ENCODE measurements at regions not wholly inside any gene's neighbourhood (a gene's known extent, or its start where the extent isn't known, plus 50 kb on each side); places are given as distances from the start of the nearest gene placed in this dataset.
A peak's percentile ranks its signal among the peaks of the same experiment; 100 is the strongest.
"Not testable (repeated sequence)": the region's sequence is repeated elsewhere in the genome, so short reads cannot be mapped to it uniquely, and the experiment has no call there.

DNA sequence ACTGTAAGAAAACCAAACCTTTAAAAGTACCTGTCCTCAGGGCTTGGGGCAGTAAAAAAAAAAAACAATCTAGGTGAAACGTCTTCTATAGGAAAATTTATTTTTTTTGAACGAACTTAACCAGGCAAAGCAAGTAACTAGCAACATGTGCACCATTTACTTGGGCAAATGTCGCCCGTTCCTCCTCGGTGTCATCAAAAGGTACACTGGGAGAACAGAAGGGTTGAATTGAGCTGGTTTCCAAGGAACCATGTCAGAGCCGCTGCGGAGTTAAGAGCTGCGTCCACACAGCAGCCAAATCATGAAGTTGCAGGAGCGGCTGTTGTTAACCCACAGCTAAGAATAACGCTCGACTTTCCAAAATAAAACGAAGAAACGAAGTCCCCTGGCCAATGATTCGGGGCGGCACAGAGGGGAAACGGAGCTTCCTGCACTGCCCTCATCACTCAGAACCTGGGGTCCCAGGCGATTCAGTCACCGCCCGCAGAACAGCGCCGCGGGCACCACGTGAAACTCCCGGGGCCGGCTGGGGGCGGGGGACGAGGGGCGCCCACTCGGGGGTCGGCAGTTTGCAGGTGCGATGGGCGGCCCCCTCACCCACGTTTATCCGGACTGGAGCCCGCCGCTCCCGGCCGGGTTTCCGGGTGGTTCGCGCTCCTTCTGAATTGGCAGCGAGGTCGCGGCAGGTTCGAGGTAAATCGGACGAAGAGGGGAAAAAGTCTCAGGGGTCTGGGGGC is 53.6 kb upstream of the PLGLB1 start:
- peak in 1 of 2 donors; percentile 16 for DNase-seq (ENCODE audit: low read depth in 1 of 2, low spot score in 1 of 2)

- peak in 1 of 2 donors; percentile 27 for DNase-seq (ENCODE audit: low read depth in 1 of 2, low spot score in 1 of 2)
Observed at GRCh38 chr2:87075791-87076252, 54.2 kb upstream of the PLGLB1 start.

DNA sequence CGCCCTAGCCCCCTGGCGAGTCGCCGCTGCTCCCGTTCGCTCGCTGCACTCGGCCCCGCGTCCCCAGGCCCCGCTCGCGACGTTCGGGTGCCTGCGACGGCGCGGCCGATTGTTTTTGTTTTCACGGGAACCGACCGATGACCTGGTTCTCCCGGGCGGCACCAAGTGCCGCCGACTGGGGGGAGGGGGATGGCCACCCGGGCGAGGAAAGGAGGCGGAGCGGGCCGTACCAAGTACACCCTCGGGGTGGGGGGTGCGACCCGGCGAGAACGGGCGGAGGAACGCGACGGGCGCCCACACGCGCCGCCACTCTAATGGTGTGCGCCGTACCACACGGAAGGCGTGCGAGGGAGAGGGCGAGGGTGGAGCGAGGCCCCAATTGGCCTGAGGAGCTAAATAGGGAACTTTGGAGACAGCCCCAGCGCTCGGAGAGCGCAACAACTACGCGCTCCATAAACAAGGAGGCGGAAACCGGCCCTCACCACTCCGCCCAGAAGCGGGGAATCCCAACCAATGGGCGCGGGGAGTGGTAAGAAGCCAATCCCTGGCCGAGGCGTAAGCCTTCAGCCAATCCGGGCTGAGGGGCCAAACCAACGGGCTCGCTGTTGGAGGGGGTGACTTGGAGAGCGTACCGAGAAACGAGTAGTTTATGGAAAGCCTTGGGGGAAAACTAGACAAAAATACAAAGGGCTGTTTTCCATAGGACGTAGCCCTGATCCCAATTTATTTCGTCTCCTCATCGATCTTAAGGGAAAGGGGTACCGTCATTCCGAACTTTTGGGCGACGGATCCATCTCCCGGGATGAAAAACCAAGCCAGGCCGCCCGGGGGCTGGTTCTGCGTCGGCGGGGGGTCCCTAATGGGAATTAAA is 54.8 kb upstream of the PLGLB1 start:
- DNase-seq (ENCODE audit: low read depth in 1 of 2, low spot score in 1 of 2), result peak; percentile 85 to 90

- not testable (repeated sequence) for DNase-seq (ENCODE audit: low read depth in 1 of 2, low spot score in 1 of 2)
Observed at GRCh38 chr2:87077124-87077446, 55.4 kb upstream of the PLGLB1 start.

DNA sequence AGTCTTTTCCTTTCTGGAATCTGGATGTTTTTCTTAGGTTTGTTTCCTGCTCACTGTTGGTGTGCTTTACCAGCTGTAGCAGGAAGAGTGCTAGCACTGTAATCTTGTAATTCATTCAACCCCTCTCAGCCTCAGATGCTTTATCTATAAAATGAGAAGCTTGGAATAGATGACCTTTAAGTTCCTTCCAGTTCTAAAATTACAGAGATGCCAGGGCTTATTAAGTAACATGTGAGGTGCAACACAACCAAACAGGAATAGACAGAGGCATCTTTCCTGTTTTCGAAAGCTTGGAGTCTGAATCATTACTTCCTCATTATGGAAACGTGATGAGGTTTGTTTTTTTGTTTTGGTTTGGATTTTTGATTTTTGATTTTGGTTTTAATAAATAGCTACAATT is 60.1 kb upstream of the PLGLB1 start:
- DNase-seq (ENCODE audit: low read depth in 1 of 2, low spot score in 1 of 2), result not testable (repeated sequence)

GRCh38 chr2:87088079-87088478 is 66.4 kb upstream of the PLGLB1 start:
- not testable (repeated sequence) for DNase-seq (ENCODE audit: low read depth in 1 of 2, low spot score in 1 of 2)

- DNase-seq (ENCODE audit: low read depth in 1 of 2, low spot score in 1 of 2), result not testable (repeated sequence)
Observed at GRCh38 chr2:87089401-87089800, 67.8 kb upstream of the PLGLB1 start.

- not testable (repeated sequence) for DNase-seq (ENCODE audit: low read depth in 1 of 2, low spot score in 1 of 2)
Observed at GRCh38 chr2:87093252-87093651, 71.6 kb upstream of the PLGLB1 start.

- DNase-seq (ENCODE audit: low read depth in 1 of 2, low spot score in 1 of 2), result not testable (repeated sequence)
Observed at GRCh38 chr2:87093937-87094529, 72.4 kb upstream of the PLGLB1 start.

GRCh38 chr2:87095804-87096203 is 74.2 kb upstream of the PLGLB1 start:
- not testable (repeated sequence) for DNase-seq (ENCODE audit: low read depth in 1 of 2, low spot score in 1 of 2)

DNA sequence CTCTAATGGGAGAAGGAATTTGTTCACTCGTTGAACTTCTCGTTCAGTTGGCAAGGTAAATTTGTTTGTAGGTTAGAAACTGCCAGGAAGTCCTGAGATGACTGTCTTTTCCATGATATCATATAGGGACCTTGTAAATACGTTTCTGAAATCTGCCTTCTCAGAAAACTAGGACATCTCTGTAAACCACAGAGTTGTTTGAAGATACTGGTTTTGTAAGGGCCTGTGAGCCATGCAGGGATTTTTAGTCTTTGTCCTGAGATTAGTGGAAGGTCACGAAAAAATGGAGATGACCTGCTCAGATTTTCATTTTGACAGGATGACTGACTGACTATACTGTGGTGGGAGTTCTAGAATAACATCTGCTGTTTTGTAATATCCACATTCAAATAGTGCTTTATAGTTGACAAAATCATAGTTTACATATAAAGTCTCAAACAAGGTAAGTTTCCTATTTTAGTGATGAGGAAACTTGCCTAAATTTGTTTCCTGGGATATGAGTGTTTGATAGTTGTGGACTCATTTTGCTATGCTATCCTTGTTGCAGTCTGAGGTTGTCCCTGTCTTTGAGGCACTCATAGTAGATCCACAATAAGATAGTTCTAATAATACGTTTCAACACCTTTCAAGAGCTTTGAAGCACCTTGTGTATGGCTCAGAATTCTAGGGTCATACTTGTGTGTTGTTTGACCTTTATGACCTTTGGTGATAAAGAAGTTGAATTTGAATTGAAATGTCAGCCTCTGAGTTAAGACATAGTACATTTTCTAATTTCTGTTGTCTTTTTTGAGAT is 107.3 kb upstream of the PLGLB1 start:
- DNase-seq (ENCODE audit: low read depth in 1 of 2, low spot score in 1 of 2), result not testable (repeated sequence)

GRCh38 chr2:87132577-87132976 is 110.9 kb upstream of the PLGLB1 start:
- not testable (repeated sequence) for DNase-seq (ENCODE audit: low read depth in 1 of 2, low spot score in 1 of 2)

DNA sequence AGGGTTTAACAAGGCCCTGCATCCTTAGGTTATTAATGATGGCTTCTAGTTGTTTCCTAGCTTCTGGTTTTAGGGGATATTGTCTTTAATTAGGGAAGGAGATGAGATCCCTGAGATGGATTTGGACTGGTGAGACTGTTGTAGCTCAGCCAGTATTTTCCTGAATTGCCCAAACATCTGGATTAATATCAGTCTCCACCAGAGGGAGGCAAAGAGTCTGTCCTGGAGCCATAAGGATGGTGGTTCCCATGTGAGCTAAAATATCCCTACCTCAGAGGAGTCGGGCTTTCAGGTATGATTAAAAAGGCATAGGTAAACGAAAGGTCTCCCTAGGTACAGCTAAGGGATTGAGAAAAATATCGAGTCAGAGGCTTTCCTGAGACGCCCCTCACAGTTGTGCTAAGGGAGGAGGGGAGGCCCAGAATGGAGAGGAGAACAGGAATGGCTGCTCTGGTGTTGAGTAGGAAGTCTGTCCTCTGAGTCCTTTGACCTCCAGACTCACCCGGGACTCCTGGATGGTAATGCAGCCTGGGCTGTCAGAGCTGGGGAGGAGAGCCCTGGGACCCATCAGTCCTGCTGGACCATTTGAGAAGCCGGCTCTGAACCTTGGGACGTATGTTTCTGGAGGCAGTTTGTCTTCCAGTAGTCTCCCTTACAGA is 130.3 kb upstream of the PLGLB1 start:
- DNase-seq (ENCODE audit: low read depth in 1 of 2, low spot score in 1 of 2), result not testable (repeated sequence)

- DNase-seq (ENCODE audit: low read depth in 1 of 2, low spot score in 1 of 2), result not testable (repeated sequence)
Observed at GRCh38 chr2:87174454-87174853, 152.8 kb upstream of the PLGLB1 start.

- not testable (repeated sequence) for DNase-seq (ENCODE audit: low read depth in 1 of 2, low spot score in 1 of 2)
Observed at GRCh38 chr2:87183373-87183772, 161.7 kb upstream of the PLGLB1 start.

- DNase-seq (ENCODE audit: low read depth in 1 of 2, low spot score in 1 of 2), result not testable (repeated sequence)
Observed at GRCh38 chr2:87184260-87184659, 162.6 kb upstream of the PLGLB1 start.

- not testable (repeated sequence) for DNase-seq (ENCODE audit: low read depth in 1 of 2, low spot score in 1 of 2)
Observed at GRCh38 chr2:87189214-87189613, 167.6 kb upstream of the PLGLB1 start.

DNA sequence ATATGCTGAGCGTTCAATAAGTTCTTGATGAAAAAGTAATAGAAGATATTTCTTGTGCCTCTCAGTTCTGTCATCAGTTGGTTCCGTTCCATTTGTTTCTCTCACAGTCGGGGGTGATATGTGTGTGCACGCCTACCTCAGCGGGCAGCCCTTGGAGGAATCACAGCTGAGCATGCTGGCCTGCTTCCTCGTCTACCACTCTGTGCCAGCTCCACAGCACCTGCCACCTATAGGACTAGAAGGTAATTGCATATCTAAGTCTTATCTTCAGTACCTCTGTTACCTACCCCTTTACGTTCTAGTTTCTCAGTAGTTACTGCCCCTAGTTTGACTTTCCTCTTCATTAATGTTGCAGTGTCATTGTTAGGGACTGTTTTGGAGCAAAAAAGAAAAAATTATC is 171.7 kb upstream of the PLGLB1 start:
- DNase-seq (ENCODE audit: low read depth in 1 of 2, low spot score in 1 of 2), result not testable (repeated sequence)

GRCh38 chr2:87194254-87194999 is 172.8 kb upstream of the PLGLB1 start:
- not testable (repeated sequence) for DNase-seq (ENCODE audit: low read depth in 1 of 2, low spot score in 1 of 2)

Data from stimulated activated CD4-positive, alpha-beta T cell treated with anti-CD3 and anti-CD28 coated beads, Interleukin-15, amount 100 ng/mL, for 1 hour (primary cell).